Hepatocyte (in vitro differentiated cells): ENCODE measurements at regions not wholly inside any gene's neighbourhood (a gene's known extent, or its start where the extent isn't known, plus 50 kb on each side); places are given as distances from the start of the nearest gene placed in this dataset.
A peak's percentile ranks its signal among the peaks of the same experiment; 100 is the strongest.

Experiments used
- DNase-seq: peaks from one replicate; pipeline ENCODE4 v3.0.0-alpha.2; 2016; ENCODE audit warnings: low spot score
- H2AFZ ChIP-seq: fragments of 200-600 bp; sonication (generic); 2 replicates; pipeline ENCODE4 v1.6.0; 2016; ENCODE audit warnings: antibody characterized with exemption, mild to moderate bottlenecking
- H3K27ac ChIP-seq: fragments of 200-600 bp; sonication (generic); 2 replicates; pipeline ENCODE4 v1.5.1; 2016; ENCODE audit warnings: mild to moderate bottlenecking
- H3K27me3 ChIP-seq: fragments of 200-600 bp; sonication (generic); 2 replicates; pipeline ENCODE4 v1.6.1; 2016
- H3K36me3 ChIP-seq: fragments of 200-600 bp; sonication (generic); replicated peaks from 2 replicates; pipeline ENCODE4 v1.5.1; 2016; ENCODE audit warnings: low read depth; ENCODE audit not compliant: insufficient read depth
- H3K4me1 ChIP-seq: fragments of 200-600 bp; sonication (generic); 2 replicates; pipeline ENCODE4 v1.5.1; 2016; ENCODE audit warnings: mild to moderate bottlenecking, moderate library complexity; ENCODE audit not compliant: insufficient read depth
- H3K4me2 ChIP-seq: fragments of 200-600 bp; sonication (generic); 2 replicates; pipeline ENCODE4 v1.6.0; 2016
- H3K4me3 ChIP-seq: fragments of 200-600 bp; sonication (generic); 2 replicates; pipeline ENCODE4 v1.5.1; 2016; ENCODE audit warnings: mild to moderate bottlenecking
- H3K79me2 ChIP-seq: fragments of 200-600 bp; sonication (generic); 2 replicates; pipeline ENCODE4 v1.6.0; 2017; ENCODE audit warnings: mild to moderate bottlenecking
- H3K9me2 ChIP-seq: fragments of 200-600 bp; sonication (generic); replicated peaks from 2 replicates; pipeline ENCODE4 v1.6.0; 2017; ENCODE audit warnings: mild to moderate bottlenecking; ENCODE audit not compliant: insufficient read depth
- H3K9me3 ChIP-seq: fragments of 200-600 bp; sonication (generic); 2 replicates; pipeline ENCODE4 v1.5.1; 2016; ENCODE audit warnings: low read depth, mild to moderate bottlenecking
- H4K20me1 ChIP-seq: fragments of 200-600 bp; sonication (generic); 2 replicates; pipeline ENCODE4 v1.6.0; 2016; ENCODE audit warnings: mild to moderate bottlenecking; ENCODE audit not compliant: insufficient read depth, poor library complexity, severe bottlenecking
- CTCF ChIP-seq: fragments of 200-600 bp; sonication (generic); IDR thresholded peaks from 2 replicates; pipeline ENCODE4 v1.5.1; 2016; ENCODE audit warnings: antibody characterized with exemption, mild to moderate bottlenecking; ENCODE audit not compliant: poor library complexity
- EZH2 ChIP-seq: fragments of 200-600 bp; sonication (generic); IDR thresholded peaks from 2 replicates; pipeline ENCODE4 v1.6.1; 2016; ENCODE audit warnings: antibody characterized with exemption, mild to moderate bottlenecking, borderline replicate concordance
- EZH2phosphoT487 ChIP-seq: fragments of 200-600 bp; sonication (generic); IDR thresholded peaks from one replicate; pipeline ENCODE4 v1.6.1; 2018; ENCODE audit warnings: antibody characterized with exemption, mild to moderate bottlenecking, low read depth, moderate library complexity; ENCODE audit not compliant: unreplicated experiment, severe bottlenecking
- WGBS: methylation state at CpG from one replicate; pipeline ENCODE4 v1.1.6; 2016; ENCODE audit warnings: low lambda C conversion rate; ENCODE audit errors: missing lambda C conversion rate; 5-methylcytosine and 5-hydroxymethylcytosine counted together

GRCh38 chrX:65596270-65597034 is 61.9 kb upstream of the LAS1L start:
- Histone ChIP-seq H3K36me3 (no peaks in the 10 kb centered on the region), H3K9me2 (no peaks in the 10 kb centered on the region), H3K27ac (peak overlapping the region; percentile 73), H3K27me3 (no peaks in the 10 kb centered on the region), H4K20me1 (no peaks in the 10 kb centered on the region), H3K4me1 (no peaks in the 10 kb centered on the region), H2AFZ (no peak overlapping the region), H3K9me3 (no peaks in the 10 kb centered on the region), H3K4me2 (no peak overlapping the region), H3K79me2 (no peaks in the 10 kb centered on the region), H3K4me3 (no peak overlapping the region)
- no peak for DNase-seq
- WGBS = 69% methylated on average over 2 of the region's 2 CpGs
- no peak for TF ChIP-seq EZH2phosphoT487
- TF ChIP-seq CTCF = no peak
- TF ChIP-seq EZH2 = no peak

GRCh38 chrX:65595460-65595876 is 60.9 kb upstream of the LAS1L start:
- TF ChIP-seq EZH2phosphoT487 (no peak), CTCF (peak; percentile 77), EZH2 (no peak)
- H3K36me3 ChIP-seq = no peaks in the 10 kb centered on the region
- no peaks in the 10 kb centered on the region for H3K79me2 ChIP-seq
- H4K20me1 ChIP-seq = no peaks in the 10 kb centered on the region
- no peaks in the 10 kb centered on the region for H3K9me3 ChIP-seq
- WGBS = 17% methylated on average over 3 of the region's 3 CpGs
- H3K9me2 ChIP-seq = no peaks in the 10 kb centered on the region
- no peaks in the 10 kb centered on the region for H3K4me1 ChIP-seq
- no peak overlapping the region for H3K4me3 ChIP-seq
- H3K4me2 ChIP-seq = no peak overlapping the region
- no peaks in the 10 kb centered on the region for H3K27me3 ChIP-seq
- peak overlapping the region; percentile 35 for H2AFZ ChIP-seq
- DNase-seq = peak; percentile 95
- H3K27ac ChIP-seq = peak overlapping the region; percentile 73

GRCh38 chrX:65591206-65591605 is 56.6 kb upstream of the LAS1L start:
- Histone ChIP-seq H3K4me2 (no peak overlapping the region), H4K20me1 (no peaks in the 10 kb centered on the region), H3K4me1 (no peaks in the 10 kb centered on the region), H3K4me3 (no peak overlapping the region), H3K27ac (no peak overlapping the region), H3K27me3 (no peaks in the 10 kb centered on the region), H3K9me3 (no peaks in the 10 kb centered on the region), H3K9me2 (no peaks in the 10 kb centered on the region), H3K36me3 (no peaks in the 10 kb centered on the region), H3K79me2 (no peaks in the 10 kb centered on the region), H2AFZ (no peak overlapping the region)
- no peak for DNase-seq
- no peak for TF ChIP-seq EZH2
- 69% methylated on average over 2 of the region's 2 CpGs for WGBS

GRCh38 chrX:65589304-65589703 is 54.7 kb upstream of the LAS1L start:
- Histone ChIP-seq H3K9me3 (no peaks in the 10 kb centered on the region), H3K79me2 (no peaks in the 10 kb centered on the region), H3K4me3 (no peak overlapping the region), H3K9me2 (no peaks in the 10 kb centered on the region), H3K4me2 (no peak overlapping the region), H4K20me1 (no peaks in the 10 kb centered on the region), H3K27me3 (no peaks in the 10 kb centered on the region), H3K36me3 (no peaks in the 10 kb centered on the region), H3K27ac (no peak overlapping the region), H3K4me1 (no peaks in the 10 kb centered on the region), H2AFZ (no peak overlapping the region)
- TF ChIP-seq EZH2phosphoT487 (no peak), CTCF (no peak), EZH2 (no peak)
- WGBS = 67% methylated on average over 4 of the region's 4 CpGs
- no peak for DNase-seq
